ENCODE measurements at regions not wholly inside any gene's neighbourhood (a gene's known extent, or its start where the extent isn't known, plus 50 kb on each side); places are given as distances from the start of the nearest gene placed in this dataset.

- DNase-seq (ENCODE audit: low read depth), result no peak
- no peak overlapping the region for H3K4me3 ChIP-seq (ENCODE audit: low read depth, low read length)
- TF ChIP-seq CTCF (IDR thresholded peaks at IDR 0.05; ENCODE audit: insufficient read depth, low read depth, low read length, missing control alignments), result no peak
Measured at GRCh38 chr3:35483131-35483530, 156.2 kb upstream of the ARPP21 start.

DNA sequence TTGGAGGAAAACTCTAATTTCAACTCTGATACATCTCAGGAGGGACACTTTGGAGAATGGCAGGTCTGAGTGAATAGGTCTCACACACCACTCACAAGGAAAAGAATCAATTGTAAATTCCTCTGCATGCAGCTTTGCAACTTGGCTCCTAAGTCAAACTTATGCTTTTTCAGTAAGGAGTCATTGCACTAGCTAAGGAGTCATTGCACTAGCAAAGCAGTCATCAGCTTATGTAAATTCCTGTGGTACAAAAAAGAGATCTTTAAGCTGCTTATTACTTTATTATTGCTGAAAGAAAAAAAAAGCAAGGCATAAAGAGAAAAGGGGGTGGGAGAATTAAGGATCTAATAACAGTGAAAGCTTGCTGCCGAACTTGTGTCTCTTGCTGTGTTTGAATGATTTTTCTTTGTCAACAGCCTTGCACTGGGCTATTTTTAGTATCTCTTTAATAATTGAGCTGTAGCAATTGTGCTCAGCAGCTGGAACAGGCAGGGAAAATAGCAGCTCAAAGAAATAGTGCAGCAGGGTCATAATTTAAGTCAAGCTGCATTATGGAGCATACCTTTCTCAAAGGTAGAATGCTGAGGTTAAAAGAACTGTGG lies 154.3 kb upstream of the ARPP21 start:
- no peak for DNase-seq (ENCODE audit: low read depth)
- no peak for TF ChIP-seq CTCF (IDR thresholded peaks at IDR 0.05; ENCODE audit: insufficient read depth, low read depth, low read length, missing control alignments)
- no peak overlapping the region for H3K4me3 ChIP-seq (ENCODE audit: low read depth, low read length)

- TF ChIP-seq CTCF (IDR thresholded peaks at IDR 0.05; ENCODE audit: insufficient read depth, low read depth, low read length, missing control alignments), result no peak
- H3K4me3 ChIP-seq (ENCODE audit: low read depth, low read length), result no peak overlapping the region
- DNase-seq (ENCODE audit: low read depth), result no peak
Measured at GRCh38 chr3:35486295-35486694, 153.0 kb upstream of the ARPP21 start.

DNA sequence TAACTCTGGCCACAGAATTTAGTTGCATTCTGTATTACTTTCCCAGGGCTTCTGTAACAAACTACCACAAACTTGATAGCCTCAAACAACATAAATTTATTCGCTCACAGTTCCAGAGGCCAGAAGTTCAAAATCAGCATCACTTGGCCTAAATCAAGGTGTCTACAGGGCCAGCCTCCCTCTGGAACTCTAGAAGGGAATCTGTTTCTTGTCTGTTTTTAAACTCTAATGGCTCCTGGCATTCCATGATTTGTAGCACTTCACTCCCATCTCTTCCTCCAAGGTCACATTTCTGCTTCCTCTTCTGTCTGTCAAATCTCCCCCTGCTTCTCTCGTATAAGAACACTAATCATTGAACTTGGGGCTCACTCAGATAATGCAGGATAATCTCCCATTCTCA lies 151.9 kb upstream of the ARPP21 start:
- H3K4me3 ChIP-seq (ENCODE audit: low read depth, low read length), result no peak overlapping the region
- no peak for TF ChIP-seq CTCF (IDR thresholded peaks at IDR 0.05; ENCODE audit: insufficient read depth, low read depth, low read length, missing control alignments)
- DNase-seq (ENCODE audit: low read depth), result no peak

- TF ChIP-seq CTCF (IDR thresholded peaks at IDR 0.05; ENCODE audit: insufficient read depth, low read depth, low read length, missing control alignments), result no peak
- H3K4me3 ChIP-seq (ENCODE audit: low read depth, low read length), result no peak overlapping the region
- no peak for DNase-seq (ENCODE audit: low read depth)
Measured at GRCh38 chr3:35488526-35488925, 150.8 kb upstream of the ARPP21 start.

- DNase-seq (ENCODE audit: low read depth), result no peak
- no peak overlapping the region for H3K4me3 ChIP-seq (ENCODE audit: low read depth, low read length)
- TF ChIP-seq CTCF (IDR thresholded peaks at IDR 0.05; ENCODE audit: insufficient read depth, low read depth, low read length, missing control alignments), result no peak
Measured at GRCh38 chr3:35492841-35493240, 146.5 kb upstream of the ARPP21 start.

DNA sequence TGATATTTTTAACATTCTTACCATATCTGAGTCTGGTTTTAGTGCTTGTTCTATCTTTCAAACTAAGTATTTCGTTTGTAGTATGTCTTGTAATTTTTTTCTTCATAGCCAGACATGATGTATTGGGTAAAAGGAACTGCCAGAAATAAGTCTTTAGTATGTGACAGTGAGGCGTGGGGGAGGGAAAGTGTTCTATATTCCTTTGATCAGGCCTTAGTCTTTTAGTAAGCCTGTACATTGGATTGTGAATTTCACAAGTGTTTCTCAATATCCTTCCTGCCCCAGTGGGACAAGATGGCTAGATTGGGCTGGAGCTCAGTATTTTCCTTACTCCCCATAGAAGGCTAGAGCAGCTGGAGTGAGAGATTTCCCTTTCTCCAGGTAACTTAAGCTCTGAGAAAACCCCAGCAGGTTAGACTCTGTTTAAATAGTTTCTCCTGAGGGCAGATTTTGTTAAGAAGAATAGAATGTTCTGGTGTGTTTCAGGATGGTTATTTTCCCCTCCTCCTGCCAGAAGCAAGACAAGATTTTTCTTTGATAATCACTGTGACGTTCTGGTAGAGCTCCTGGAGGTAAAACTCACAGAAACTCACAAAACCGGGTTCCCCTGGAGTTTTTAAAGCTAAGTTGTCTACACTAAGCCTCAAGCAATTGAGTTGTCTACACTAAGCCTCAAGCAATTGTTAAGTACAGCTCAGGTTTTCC lies 140.7 kb upstream of the ARPP21 start:
- no peak for TF ChIP-seq CTCF (IDR thresholded peaks at IDR 0.05; ENCODE audit: insufficient read depth, low read depth, low read length, missing control alignments)
- DNase-seq (ENCODE audit: low read depth), result no peak
- no peak overlapping the region for H3K4me3 ChIP-seq (ENCODE audit: low read depth, low read length)
